Keratinocyte (primary cell): ENCODE measurements at regions not wholly inside any gene's neighbourhood (a gene's known extent, or its start where the extent isn't known, plus 50 kb on each side); places are given as distances from the start of the nearest gene placed in this dataset.
"Not testable (repeated sequence)": the region's sequence is repeated elsewhere in the genome, so short reads cannot be mapped to it uniquely, and the experiment has no call there.

Experiments used
- DNase-seq: peaks from one replicate; pipeline ENCODE4 v3.0.0-alpha.2; 2011; ENCODE audit warnings: low read depth, missing footprints, low spot score
- FAIRE-seq: peaks from 2 replicates; lab custom pipeline; 2011; peaks lifted over from hg19 to GRCh38; lab: Jason Lieb, UNC
- H2AFZ ChIP-seq: 2 replicates; pipeline ENCODE4 v1.6.0; 2012; ENCODE audit warnings: low read length, control low read depth, inconsistent platforms; ENCODE audit not compliant: control insufficient read depth
- H3K27ac ChIP-seq: 2 replicates; pipeline ENCODE4 v1.5.1; 2011; ENCODE audit warnings: low read length; ENCODE audit not compliant: control insufficient read depth, insufficient read depth
- H3K27me3 ChIP-seq: 3 replicates; pipeline ENCODE4 v1.6.0; 2011; ENCODE audit warnings: low read length; ENCODE audit not compliant: control insufficient read depth, insufficient read depth; ENCODE audit errors: extremely low read depth
- H3K36me3 ChIP-seq, 2 experiments: 2 replicates in 1 of 2; 3 replicates in 1 of 2; pipeline ENCODE4 v1.5.1; 2011; ENCODE audit warnings: low read length in 2 of 2, mild to moderate bottlenecking in 1 of 2; ENCODE audit not compliant: control insufficient read depth in 2 of 2, insufficient read depth in 2 of 2; ENCODE audit errors: extremely low read depth in 1 of 2
- H3K4me1 ChIP-seq: 3 replicates; pipeline ENCODE4 v1.5.1; 2011; ENCODE audit warnings: low read length; ENCODE audit not compliant: control insufficient read depth, insufficient read depth; ENCODE audit errors: extremely low read depth
- H3K4me2 ChIP-seq: 3 replicates; pipeline ENCODE4 v1.6.0; 2011; ENCODE audit warnings: low read depth, low read length; ENCODE audit not compliant: control insufficient read depth, insufficient read depth; ENCODE audit errors: extremely low read depth
- H3K4me3 ChIP-seq, 3 experiments: fragments of 200-600 bp in 1 of 3; sonication (generic) in 1 of 3; 2 replicates in 2 of 3; 3 replicates in 1 of 3; pipeline ENCODE4 v1.5.1; 2011 to 2016; ENCODE audit warnings: low read length in 3 of 3, mild to moderate bottlenecking in 3 of 3, control low read depth in 2 of 3, inconsistent platforms in 1 of 3, low read depth in 1 of 3, mixed read lengths in 1 of 3, mixed run types in 1 of 3, moderate library complexity in 1 of 3; ENCODE audit not compliant: control insufficient read depth in 2 of 3, insufficient read depth in 2 of 3; ENCODE audit errors: extremely low read depth in 1 of 3
- H3K79me2 ChIP-seq: 2 replicates; pipeline ENCODE4 v1.6.0; 2012; ENCODE audit warnings: low read length; ENCODE audit not compliant: control insufficient read depth, insufficient read depth
- H3K9ac ChIP-seq: 3 replicates; pipeline ENCODE4 v1.6.0; 2011; ENCODE audit warnings: low read length; ENCODE audit not compliant: control insufficient read depth, insufficient read depth; ENCODE audit errors: extremely low read depth
- H3K9me1 ChIP-seq: 3 replicates; pipeline ENCODE4 v1.6.0; 2011; ENCODE audit warnings: low read length; ENCODE audit not compliant: control insufficient read depth, insufficient read depth; ENCODE audit errors: extremely low read depth
- H3K9me3 ChIP-seq: 2 replicates; pipeline ENCODE4 v1.5.1; 2012; ENCODE audit warnings: low read depth, low read length; ENCODE audit not compliant: control insufficient read depth
- H4K20me1 ChIP-seq: 3 replicates; pipeline ENCODE4 v1.6.0; 2011; ENCODE audit warnings: low read length; ENCODE audit not compliant: control insufficient read depth, insufficient read depth; ENCODE audit errors: extremely low read depth
- CTCF ChIP-seq, 3 experiments: IDR thresholded peaks in 1 of 3; conservative IDR thresholded peaks in 1 of 3; optimal IDR thresholded peaks in 1 of 3; 2 replicates in 2 of 3; 3 replicates in 1 of 3; pipeline versions ENCODE3 to v1.5.1; 2011; ENCODE audit warnings: low read length in 3 of 3, mild to moderate bottlenecking in 3 of 3, moderate library complexity in 2 of 3, control low read depth in 1 of 3, inconsistent platforms in 1 of 3; ENCODE audit not compliant: insufficient read depth in 2 of 3; ENCODE audit errors: extremely low read depth in 1 of 3
- EZH2 ChIP-seq: IDR thresholded peaks from one replicate; pipeline ENCODE4 v1.6.1; 2012; ENCODE audit warnings: inconsistent platforms, mild to moderate bottlenecking, low read length, moderate library complexity
- dilution Hi-C: fragments of 300-500 bp; cut with MboI; formaldehyde crosslinking; loops from one replicate; pipeline ENCODE4 v1.7.0; 2020; ENCODE audit warnings: low sequenced_read_pairs; ENCODE audit not compliant: extremely low pct_ligation_motif_present

GRCh38 chr5:36802187-36802586 is 74.4 kb upstream of the NIPBL start:
- DNase-seq (no peak), FAIRE-seq (no peak)
- Histone ChIP-seq H3K4me2 (no peak overlapping the region), H3K4me3 (no peak overlapping the region), H3K27me3 (no peaks in the 10 kb centered on the region), H3K36me3 (no peaks in the 10 kb centered on the region), H3K4me1 (no peaks in the 10 kb centered on the region), H3K9ac (no peak overlapping the region), H4K20me1 (no peaks in the 10 kb centered on the region), H3K9me1 (no peaks in the 10 kb centered on the region), H3K27ac (no peak overlapping the region), H2AFZ (no peak overlapping the region), H3K9me3 (no peaks in the 10 kb centered on the region), H3K79me2 (no peaks in the 10 kb centered on the region)
- TF ChIP-seq CTCF (optimal IDR thresholded peaks at IDR 0.05 in 1 of 3, IDR thresholded peaks at IDR 0.05 in 1 of 3, conservative IDR thresholded peaks at IDR 0.05 in 1 of 3; ENCODE audit: extremely low read depth in 1 of 3, insufficient read depth in 2 of 3, low read length in 3 of 3), result no peak
- TF ChIP-seq EZH2, result no peak
- dilution Hi-C loops, result no loop called here

GRCh38 chr5:36813249-36813648 is 63.3 kb upstream of the NIPBL start:
- H2AFZ ChIP-seq, FAIRE-seq, H3K9ac ChIP-seq, H3K79me2 ChIP-seq, H3K4me3 ChIP-seq, H3K4me2 ChIP-seq, H3K9me1 ChIP-seq, H3K9me3 ChIP-seq, H3K4me1 ChIP-seq, dilution Hi-C loops, H3K27me3 ChIP-seq, H4K20me1 ChIP-seq, H3K36me3 ChIP-seq, DNase-seq, H3K27ac ChIP-seq: not testable (repeated sequence)

DNA sequence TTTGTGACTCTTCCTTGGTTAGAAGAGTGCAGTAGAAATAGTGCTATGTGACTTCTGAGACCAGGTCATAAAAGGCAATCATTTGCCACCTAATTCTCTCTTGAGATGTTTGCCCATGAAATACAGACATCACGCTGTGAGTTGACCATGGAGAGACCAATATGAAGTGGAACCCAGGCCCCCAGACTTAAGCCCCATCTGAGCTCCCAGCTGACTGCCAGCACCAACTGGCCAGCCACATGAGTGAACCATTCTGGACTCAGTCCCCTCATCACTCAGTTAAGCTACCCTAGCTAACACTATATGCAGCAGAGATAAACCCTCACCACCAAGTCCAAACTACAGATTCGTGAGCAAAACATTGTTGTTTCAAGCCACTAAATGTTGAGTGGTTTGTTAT is 60.7 kb upstream of the NIPBL start:
- Histone ChIP-seq H2AFZ (no peak overlapping the region), H3K36me3 (no peaks in the 10 kb centered on the region), H3K9me3 (no peaks in the 10 kb centered on the region), H3K9ac (no peak overlapping the region), H3K79me2 (no peaks in the 10 kb centered on the region), H4K20me1 (no peaks in the 10 kb centered on the region), H3K27me3 (no peaks in the 10 kb centered on the region), H3K4me1 (no peaks in the 10 kb centered on the region), H3K27ac (no peak overlapping the region), H3K4me3 (no peak overlapping the region), H3K4me2 (no peak overlapping the region), H3K9me1 (no peaks in the 10 kb centered on the region)
- dilution Hi-C loops, result no loop called here
- FAIRE-seq (no peak), DNase-seq (no peak)
- TF ChIP-seq CTCF (optimal IDR thresholded peaks at IDR 0.05 in 1 of 3, IDR thresholded peaks at IDR 0.05 in 1 of 3, conservative IDR thresholded peaks at IDR 0.05 in 1 of 3; ENCODE audit: extremely low read depth in 1 of 3, insufficient read depth in 2 of 3, low read length in 3 of 3) (no peak), EZH2 (no peak)
